Astrocyte (in vitro differentiated cells and primary cell): ENCODE measurements at regions not wholly inside any gene's neighbourhood (a gene's known extent, or its start where the extent isn't known, plus 50 kb on each side); places are given as distances from the start of the nearest gene placed in this dataset.

Experiments used
- DNase-seq: peaks from one replicate; pipeline ENCODE4 v3.0.0-alpha.2; 2010; ENCODE audit warnings: low read depth
- FAIRE-seq: peaks from 2 replicates; lab custom pipeline; 2011; peaks lifted over from hg19 to GRCh38; lab: Jason Lieb, UNC
- H2AFZ ChIP-seq: 2 replicates; pipeline ENCODE4 v1.6.0; 2012; ENCODE audit warnings: low read depth, low read length, inconsistent platforms
- H3K27ac ChIP-seq: 2 replicates; pipeline ENCODE4 v1.5.1; 2011; ENCODE audit warnings: low read depth, low read length, inconsistent platforms
- H3K27me3 ChIP-seq: 2 replicates; pipeline ENCODE4 v1.6.0; 2011; ENCODE audit warnings: low read length, inconsistent platforms; ENCODE audit not compliant: insufficient read depth
- H3K36me3 ChIP-seq: 2 replicates; pipeline ENCODE4 v1.5.1; 2011; ENCODE audit warnings: low read length, inconsistent platforms; ENCODE audit not compliant: insufficient read depth
- H3K4me1 ChIP-seq: 2 replicates; pipeline ENCODE4 v1.5.1; 2011; ENCODE audit warnings: low read length, inconsistent platforms; ENCODE audit not compliant: insufficient read depth
- H3K4me2 ChIP-seq: 2 replicates; pipeline ENCODE4 v1.6.0; 2012; ENCODE audit warnings: low read length, inconsistent platforms
- H3K4me3 ChIP-seq: 2 replicates; pipeline ENCODE4 v1.5.1; 2011; ENCODE audit warnings: low read depth, mild to moderate bottlenecking, low read length, inconsistent platforms; ENCODE audit not compliant: insufficient read depth
- H3K79me2 ChIP-seq: 2 replicates; pipeline ENCODE4 v1.6.0; 2012; ENCODE audit warnings: mild to moderate bottlenecking, low read length, inconsistent platforms; ENCODE audit not compliant: insufficient read depth
- H3K9ac ChIP-seq: 2 replicates; pipeline ENCODE4 v1.6.0; 2012; ENCODE audit warnings: mild to moderate bottlenecking, low read length, inconsistent platforms
- H3K9me3 ChIP-seq: 2 replicates; pipeline ENCODE4 v1.5.1; 2012; ENCODE audit warnings: low read depth, mild to moderate bottlenecking, low read length, inconsistent platforms; ENCODE audit not compliant: insufficient read depth
- H4K20me1 ChIP-seq: 2 replicates; pipeline ENCODE4 v1.6.0; 2012; ENCODE audit warnings: low read length, inconsistent platforms; ENCODE audit not compliant: insufficient read depth
- H3K27ac Mint-ChIP-seq: one replicate; pipeline ENCODE4 v1.8.0; 2021; ENCODE audit warnings: mild to moderate bottlenecking, mixed read lengths; ENCODE audit not compliant: unreplicated experiment
- H3K27me3 Mint-ChIP-seq: one replicate; pipeline ENCODE4 v1.8.0; 2021; ENCODE audit warnings: low read depth, mixed read lengths; ENCODE audit not compliant: unreplicated experiment
- H3K36me3 Mint-ChIP-seq: one replicate; pipeline ENCODE4 v1.8.0; 2021; ENCODE audit warnings: low read depth, mixed read lengths; ENCODE audit not compliant: unreplicated experiment
- H3K4me1 Mint-ChIP-seq: one replicate; pipeline ENCODE4 v1.8.0; 2021; ENCODE audit warnings: low read depth, mixed read lengths; ENCODE audit not compliant: unreplicated experiment
- H3K4me3 Mint-ChIP-seq: one replicate; pipeline ENCODE4 v1.8.0; 2021; ENCODE audit warnings: mild to moderate bottlenecking, moderate library complexity, mixed read lengths; ENCODE audit not compliant: unreplicated experiment
- H3K9me3 Mint-ChIP-seq: one replicate; pipeline ENCODE4 v1.8.0; 2021; ENCODE audit warnings: mild to moderate bottlenecking, mixed read lengths; ENCODE audit not compliant: unreplicated experiment
- EZH2 ChIP-seq: IDR thresholded peaks from 2 replicates; pipeline ENCODE4 v1.6.1; 2012; ENCODE audit warnings: mild to moderate bottlenecking, low read length, inconsistent platforms; ENCODE audit not compliant: insufficient read depth
- TF ChIP-seq, protein P1 (sequence below): IDR thresholded peaks from 2 replicates; pipeline ENCODE4 v1.5.1; 2011; ENCODE audit warnings: low read depth, mild to moderate bottlenecking, inconsistent platforms, low read length, moderate library complexity; ENCODE audit not compliant: insufficient read depth

DNA sequence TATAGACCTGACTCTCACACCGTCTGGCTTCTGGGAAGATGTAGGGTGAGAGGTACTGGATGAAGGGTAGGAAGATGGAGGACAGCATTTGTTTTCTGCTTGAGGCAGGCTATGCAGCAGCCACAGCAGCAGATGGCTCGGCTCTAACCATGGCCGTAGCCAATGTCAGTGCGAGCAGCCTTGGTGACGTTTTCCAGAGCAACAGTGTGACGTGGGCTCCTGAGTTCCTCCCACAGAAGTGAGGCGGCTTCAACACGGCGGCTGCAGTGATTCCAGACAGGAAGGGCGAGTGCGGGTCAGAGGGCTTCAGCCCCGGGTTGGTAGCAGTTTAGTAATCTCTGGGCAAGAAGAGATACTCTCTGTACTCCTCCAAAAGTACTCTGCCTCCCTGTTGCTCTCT is 133.0 kb upstream of the MYT1L start:
- Mint-ChIP-seq H3K36me3 (no peaks in the 10 kb centered on the region), H3K4me1 (no peaks in the 10 kb centered on the region), H3K9me3 (no peaks in the 10 kb centered on the region), H3K27ac (no peak overlapping the region), H3K4me3 (no peak overlapping the region), H3K27me3 (peaks cover 10% of the 10 kb centered on the region)
- TF ChIP-seq, protein P1, sequence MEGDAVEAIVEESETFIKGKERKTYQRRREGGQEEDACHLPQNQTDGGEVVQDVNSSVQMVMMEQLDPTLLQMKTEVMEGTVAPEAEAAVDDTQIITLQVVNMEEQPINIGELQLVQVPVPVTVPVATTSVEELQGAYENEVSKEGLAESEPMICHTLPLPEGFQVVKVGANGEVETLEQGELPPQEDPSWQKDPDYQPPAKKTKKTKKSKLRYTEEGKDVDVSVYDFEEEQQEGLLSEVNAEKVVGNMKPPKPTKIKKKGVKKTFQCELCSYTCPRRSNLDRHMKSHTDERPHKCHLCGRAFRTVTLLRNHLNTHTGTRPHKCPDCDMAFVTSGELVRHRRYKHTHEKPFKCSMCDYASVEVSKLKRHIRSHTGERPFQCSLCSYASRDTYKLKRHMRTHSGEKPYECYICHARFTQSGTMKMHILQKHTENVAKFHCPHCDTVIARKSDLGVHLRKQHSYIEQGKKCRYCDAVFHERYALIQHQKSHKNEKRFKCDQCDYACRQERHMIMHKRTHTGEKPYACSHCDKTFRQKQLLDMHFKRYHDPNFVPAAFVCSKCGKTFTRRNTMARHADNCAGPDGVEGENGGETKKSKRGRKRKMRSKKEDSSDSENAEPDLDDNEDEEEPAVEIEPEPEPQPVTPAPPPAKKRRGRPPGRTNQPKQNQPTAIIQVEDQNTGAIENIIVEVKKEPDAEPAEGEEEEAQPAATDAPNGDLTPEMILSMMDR: no peak
- TF ChIP-seq EZH2: no peak
- Histone ChIP-seq H3K4me3 (no peak overlapping the region), H3K79me2 (no peaks in the 10 kb centered on the region), H2AFZ (no peak overlapping the region), H3K9me3 (peaks cover 4% of the 10 kb centered on the region), H3K4me2 (no peak overlapping the region), H3K27me3 (no peaks in the 10 kb centered on the region), H3K27ac (no peak overlapping the region), H3K4me1 (no peaks in the 10 kb centered on the region), H3K36me3 (no peaks in the 10 kb centered on the region), H4K20me1 (no peaks in the 10 kb centered on the region), H3K9ac (no peak overlapping the region)
- FAIRE-seq (no peak), DNase-seq (no peak)

- Mint-ChIP-seq H3K36me3 (no peaks in the 10 kb centered on the region), H3K27me3 (no peaks in the 10 kb centered on the region), H3K4me1 (peaks cover 15% of the 10 kb centered on the region), H3K4me3 (no peak overlapping the region), H3K9me3 (no peaks in the 10 kb centered on the region), H3K27ac (no peak overlapping the region)
- peak overlapping the region; percentile 3 for H3K4me2 ChIP-seq
- no peak overlapping the region for H3K4me3 ChIP-seq
- H3K4me1 ChIP-seq: no peaks in the 10 kb centered on the region
- H3K79me2 ChIP-seq: no peaks in the 10 kb centered on the region
- no peak for TF ChIP-seq EZH2
- TF ChIP-seq, protein P1: no peak
- no peaks in the 10 kb centered on the region for H3K27me3 ChIP-seq
- no peaks in the 10 kb centered on the region for H3K9me3 ChIP-seq
- H2AFZ ChIP-seq: no peak overlapping the region
- FAIRE-seq (no peak), DNase-seq (peak; percentile 63)
- no peaks in the 10 kb centered on the region for H3K36me3 ChIP-seq
- H3K27ac ChIP-seq: peak overlapping the region; percentile 47
- H3K9ac ChIP-seq: no peak overlapping the region
- no peaks in the 10 kb centered on the region for H4K20me1 ChIP-seq
These were observed 125.6 kb upstream of the MYT1L start for GRCh38 chr2:2456721-2457120.

- TF ChIP-seq, protein P1: no peak
These were observed 124.1 kb upstream of the MYT1L start for GRCh38 chr2:2455151-2455550.

More at GRCh38 chr2:2455151-2455550, 124.1 kb upstream of the MYT1L start:
- Histone ChIP-seq H3K9ac (no peak overlapping the region), H3K27ac (no peak overlapping the region), H4K20me1 (no peaks in the 10 kb centered on the region), H3K4me3 (no peak overlapping the region), H3K79me2 (no peaks in the 10 kb centered on the region), H3K36me3 (no peaks in the 10 kb centered on the region), H3K9me3 (no peaks in the 10 kb centered on the region), H2AFZ (no peak overlapping the region), H3K4me2 (no peak overlapping the region), H3K27me3 (no peaks in the 10 kb centered on the region), H3K4me1 (no peaks in the 10 kb centered on the region)
- Mint-ChIP-seq H3K9me3 (no peaks in the 10 kb centered on the region), H3K27ac (no peak overlapping the region), H3K4me3 (no peak overlapping the region), H3K4me1 (peaks cover 15% of the 10 kb centered on the region), H3K36me3 (no peaks in the 10 kb centered on the region), H3K27me3 (no peaks in the 10 kb centered on the region)
- DNase-seq (no peak), FAIRE-seq (no peak)
